ENCODE measurements at regions not wholly inside any gene's neighbourhood (a gene's known extent, or its start where the extent isn't known, plus 50 kb on each side); places are given as distances from the start of the nearest gene placed in this dataset.

DNA sequence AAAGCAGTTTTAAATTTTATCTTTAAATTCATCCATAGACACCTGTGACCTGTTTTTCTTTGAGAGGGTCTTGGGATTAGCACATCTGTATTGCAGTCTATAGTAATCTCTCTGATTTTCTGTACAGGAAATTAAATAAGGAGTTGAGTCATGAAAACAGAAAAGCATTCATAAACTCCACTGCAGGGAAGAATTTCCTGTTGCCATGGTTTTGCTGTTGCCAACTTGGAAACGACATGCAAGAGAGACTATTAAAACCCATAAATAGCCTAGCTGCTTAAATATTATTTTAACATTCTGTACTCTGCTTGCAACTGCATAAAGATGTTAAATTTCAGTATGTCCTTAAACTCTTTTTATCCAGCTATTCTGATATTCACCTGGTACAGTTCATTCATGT, 281.0 kb upstream of the RGS6 start:
- TF ChIP-seq, protein P1, sequence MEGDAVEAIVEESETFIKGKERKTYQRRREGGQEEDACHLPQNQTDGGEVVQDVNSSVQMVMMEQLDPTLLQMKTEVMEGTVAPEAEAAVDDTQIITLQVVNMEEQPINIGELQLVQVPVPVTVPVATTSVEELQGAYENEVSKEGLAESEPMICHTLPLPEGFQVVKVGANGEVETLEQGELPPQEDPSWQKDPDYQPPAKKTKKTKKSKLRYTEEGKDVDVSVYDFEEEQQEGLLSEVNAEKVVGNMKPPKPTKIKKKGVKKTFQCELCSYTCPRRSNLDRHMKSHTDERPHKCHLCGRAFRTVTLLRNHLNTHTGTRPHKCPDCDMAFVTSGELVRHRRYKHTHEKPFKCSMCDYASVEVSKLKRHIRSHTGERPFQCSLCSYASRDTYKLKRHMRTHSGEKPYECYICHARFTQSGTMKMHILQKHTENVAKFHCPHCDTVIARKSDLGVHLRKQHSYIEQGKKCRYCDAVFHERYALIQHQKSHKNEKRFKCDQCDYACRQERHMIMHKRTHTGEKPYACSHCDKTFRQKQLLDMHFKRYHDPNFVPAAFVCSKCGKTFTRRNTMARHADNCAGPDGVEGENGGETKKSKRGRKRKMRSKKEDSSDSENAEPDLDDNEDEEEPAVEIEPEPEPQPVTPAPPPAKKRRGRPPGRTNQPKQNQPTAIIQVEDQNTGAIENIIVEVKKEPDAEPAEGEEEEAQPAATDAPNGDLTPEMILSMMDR (IDR thresholded peaks at IDR 0.05; ENCODE audit: extremely low read depth in 1 of 2, insufficient read depth in 1 of 2, low read depth in 1 of 2, low read length in 2 of 2) = no peak
- TF ChIP-seq POLR2A (IDR thresholded peaks at IDR 0.05; ENCODE audit: low read depth, low read length) (no peak), POLR2AphosphoS5 (IDR thresholded peaks at IDR 0.05; ENCODE audit: insufficient read depth, low read depth, low read length) (no peak), EZH2 (IDR thresholded peaks at IDR 0.05; ENCODE audit: borderline replicate concordance, low read depth, low read length, severe bottlenecking) (no peak)
- TF ChIP-seq, protein P2, sequence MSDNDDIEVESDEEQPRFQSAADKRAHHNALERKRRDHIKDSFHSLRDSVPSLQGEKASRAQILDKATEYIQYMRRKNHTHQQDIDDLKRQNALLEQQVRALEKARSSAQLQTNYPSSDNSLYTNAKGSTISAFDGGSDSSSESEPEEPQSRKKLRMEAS (IDR thresholded peaks at IDR 0.05; ENCODE audit: insufficient read depth, insufficient read length) = no peak
